ENCODE measurements at regions not wholly inside any gene's neighbourhood (a gene's known extent, or its start where the extent isn't known, plus 50 kb on each side); places are given as distances from the start of the nearest gene placed in this dataset.

DNA sequence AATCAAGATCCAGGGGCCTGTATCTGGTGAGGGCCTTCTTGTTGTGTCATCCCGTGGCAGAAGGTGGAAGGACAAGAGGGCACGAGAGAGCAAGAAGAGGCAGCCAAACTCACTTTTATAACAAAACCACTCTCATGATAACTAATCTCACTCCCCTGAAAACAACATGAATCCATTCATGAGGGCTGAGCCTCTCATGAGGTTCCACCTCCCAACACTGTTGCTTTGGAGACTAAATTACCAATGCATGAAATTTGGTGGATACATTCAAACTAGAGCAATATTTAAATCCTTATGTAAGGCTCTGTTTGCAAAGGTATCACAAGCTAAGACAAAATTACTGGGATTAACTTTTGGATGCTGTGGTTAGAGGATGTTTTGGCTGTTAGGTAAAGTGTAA is 470.1 kb upstream of the NOVA1 start:
- Histone ChIP-seq H3K27me3 (ENCODE audit: insufficient read depth, low read length, poor library complexity) (no peaks in the 10 kb centered on the region), H3K9ac (ENCODE audit: low read depth, low read length) (no peak overlapping the region), H3K4me1 (ENCODE audit: insufficient read depth, low read length) (no peaks in the 10 kb centered on the region), H3K4me3 (ENCODE audit: low read depth in 1 of 2, low read length in 2 of 2) (no peak overlapping the region), H3K27ac (ENCODE audit: low read length) (no peak overlapping the region), H3K79me2 (ENCODE audit: insufficient read depth, low read length) (no peaks in the 10 kb centered on the region), H4K20me1 (ENCODE audit: insufficient read depth, low read length) (no peaks in the 10 kb centered on the region), H3K36me3 (ENCODE audit: insufficient read depth, low read length) (no peaks in the 10 kb centered on the region), H3K4me2 (ENCODE audit: insufficient read depth, low read length) (no peak overlapping the region), H3K9me3 (ENCODE audit: insufficient read depth, low read length, severe bottlenecking) (no peaks in the 10 kb centered on the region), H2AFZ (ENCODE audit: low read depth, low read length) (no peak overlapping the region)
- no peak for DNase-seq
- no peak for ATAC-seq (ENCODE audit: insufficient read depth, low read depth)
- TF ChIP-seq, protein P1, sequence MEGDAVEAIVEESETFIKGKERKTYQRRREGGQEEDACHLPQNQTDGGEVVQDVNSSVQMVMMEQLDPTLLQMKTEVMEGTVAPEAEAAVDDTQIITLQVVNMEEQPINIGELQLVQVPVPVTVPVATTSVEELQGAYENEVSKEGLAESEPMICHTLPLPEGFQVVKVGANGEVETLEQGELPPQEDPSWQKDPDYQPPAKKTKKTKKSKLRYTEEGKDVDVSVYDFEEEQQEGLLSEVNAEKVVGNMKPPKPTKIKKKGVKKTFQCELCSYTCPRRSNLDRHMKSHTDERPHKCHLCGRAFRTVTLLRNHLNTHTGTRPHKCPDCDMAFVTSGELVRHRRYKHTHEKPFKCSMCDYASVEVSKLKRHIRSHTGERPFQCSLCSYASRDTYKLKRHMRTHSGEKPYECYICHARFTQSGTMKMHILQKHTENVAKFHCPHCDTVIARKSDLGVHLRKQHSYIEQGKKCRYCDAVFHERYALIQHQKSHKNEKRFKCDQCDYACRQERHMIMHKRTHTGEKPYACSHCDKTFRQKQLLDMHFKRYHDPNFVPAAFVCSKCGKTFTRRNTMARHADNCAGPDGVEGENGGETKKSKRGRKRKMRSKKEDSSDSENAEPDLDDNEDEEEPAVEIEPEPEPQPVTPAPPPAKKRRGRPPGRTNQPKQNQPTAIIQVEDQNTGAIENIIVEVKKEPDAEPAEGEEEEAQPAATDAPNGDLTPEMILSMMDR (IDR thresholded peaks at IDR 0.05; ENCODE audit: borderline replicate concordance, extremely low read depth, low read length, poor library complexity, severe bottlenecking): no peak
- TF ChIP-seq EZH2 (IDR thresholded peaks at IDR 0.05; ENCODE audit: borderline replicate concordance, low read depth, low read length, severe bottlenecking): no peak

DNA sequence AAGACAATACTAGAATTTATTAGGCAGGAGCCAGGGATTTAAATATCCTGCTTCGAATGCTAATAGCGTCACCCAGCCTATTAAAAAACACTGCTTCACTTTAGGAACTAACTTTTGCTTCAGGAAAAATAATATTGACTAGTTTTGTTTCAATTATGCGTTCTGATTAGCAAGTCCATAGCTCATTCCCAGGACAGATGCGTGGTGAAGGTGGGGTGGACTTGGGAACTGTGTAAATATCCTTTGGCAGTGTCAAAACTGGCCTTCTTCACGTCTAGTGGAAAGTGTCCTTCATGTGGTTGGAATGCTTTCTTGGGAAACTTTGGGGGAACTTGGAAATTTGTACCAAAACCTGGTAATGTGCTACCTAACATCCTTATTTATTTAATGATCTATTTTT is 474.8 kb upstream of the NOVA1 start:
- Histone ChIP-seq H3K9ac (ENCODE audit: low read depth, low read length) (no peak overlapping the region), H3K4me1 (ENCODE audit: insufficient read depth, low read length) (no peaks in the 10 kb centered on the region), H4K20me1 (ENCODE audit: insufficient read depth, low read length) (no peaks in the 10 kb centered on the region), H3K36me3 (ENCODE audit: insufficient read depth, low read length) (no peaks in the 10 kb centered on the region), H3K9me3 (ENCODE audit: insufficient read depth, low read length, severe bottlenecking) (no peaks in the 10 kb centered on the region), H3K27me3 (ENCODE audit: insufficient read depth, low read length, poor library complexity) (no peaks in the 10 kb centered on the region), H3K4me3 (ENCODE audit: low read depth in 1 of 2, low read length in 2 of 2) (no peak overlapping the region), H3K4me2 (ENCODE audit: insufficient read depth, low read length) (no peak overlapping the region), H3K79me2 (ENCODE audit: insufficient read depth, low read length) (no peaks in the 10 kb centered on the region), H3K27ac (ENCODE audit: low read length) (no peak overlapping the region), H2AFZ (ENCODE audit: low read depth, low read length) (no peak overlapping the region)
- ATAC-seq (ENCODE audit: insufficient read depth, low read depth): no peak
- no peak for TF ChIP-seq EZH2 (IDR thresholded peaks at IDR 0.05; ENCODE audit: borderline replicate concordance, low read depth, low read length, severe bottlenecking)
- TF ChIP-seq, protein P1 (IDR thresholded peaks at IDR 0.05; ENCODE audit: borderline replicate concordance, extremely low read depth, low read length, poor library complexity, severe bottlenecking): no peak
- DNase-seq: no peak

DNA sequence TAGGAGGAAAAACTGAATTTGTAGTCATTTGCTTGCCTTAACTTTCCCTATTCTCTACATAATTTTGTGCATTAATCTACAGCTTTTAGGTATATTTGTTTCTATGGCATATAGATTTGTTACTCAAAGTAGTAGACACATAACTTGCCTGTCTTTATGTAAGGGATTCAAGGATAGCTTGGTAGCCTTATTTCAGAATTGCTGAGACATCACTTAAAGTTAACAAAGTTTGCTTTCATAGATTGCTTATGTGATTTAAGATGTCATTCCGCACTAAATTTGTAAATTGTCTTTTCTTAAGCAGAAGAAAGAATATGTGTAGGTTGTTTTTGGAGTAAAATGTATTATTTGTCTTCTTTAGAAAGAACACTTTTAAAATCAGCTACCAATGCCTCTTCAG is 477.7 kb upstream of the NOVA1 start:
- H3K27me3 ChIP-seq (ENCODE audit: insufficient read depth, low read length, poor library complexity): no peaks in the 10 kb centered on the region
- H3K4me1 ChIP-seq (ENCODE audit: insufficient read depth, low read length): no peaks in the 10 kb centered on the region
- DNase-seq: no peak
- H3K4me2 ChIP-seq (ENCODE audit: insufficient read depth, low read length): no peak overlapping the region
- no peaks in the 10 kb centered on the region for H4K20me1 ChIP-seq (ENCODE audit: insufficient read depth, low read length)
- H3K27ac ChIP-seq (ENCODE audit: low read length): no peak overlapping the region
- H3K4me3 ChIP-seq (ENCODE audit: low read depth in 1 of 2, low read length in 2 of 2): no peak overlapping the region
- no peak for ATAC-seq (ENCODE audit: insufficient read depth, low read depth)
- no peaks in the 10 kb centered on the region for H3K79me2 ChIP-seq (ENCODE audit: insufficient read depth, low read length)
- no peak overlapping the region for H2AFZ ChIP-seq (ENCODE audit: low read depth, low read length)
- no peaks in the 10 kb centered on the region for H3K36me3 ChIP-seq (ENCODE audit: insufficient read depth, low read length)
- no peaks in the 10 kb centered on the region for H3K9me3 ChIP-seq (ENCODE audit: insufficient read depth, low read length, severe bottlenecking)
- no peak overlapping the region for H3K9ac ChIP-seq (ENCODE audit: low read depth, low read length)
- no peak for TF ChIP-seq EZH2 (IDR thresholded peaks at IDR 0.05; ENCODE audit: borderline replicate concordance, low read depth, low read length, severe bottlenecking)
- TF ChIP-seq, protein P1 (IDR thresholded peaks at IDR 0.05; ENCODE audit: borderline replicate concordance, extremely low read depth, low read length, poor library complexity, severe bottlenecking): no peak

DNA sequence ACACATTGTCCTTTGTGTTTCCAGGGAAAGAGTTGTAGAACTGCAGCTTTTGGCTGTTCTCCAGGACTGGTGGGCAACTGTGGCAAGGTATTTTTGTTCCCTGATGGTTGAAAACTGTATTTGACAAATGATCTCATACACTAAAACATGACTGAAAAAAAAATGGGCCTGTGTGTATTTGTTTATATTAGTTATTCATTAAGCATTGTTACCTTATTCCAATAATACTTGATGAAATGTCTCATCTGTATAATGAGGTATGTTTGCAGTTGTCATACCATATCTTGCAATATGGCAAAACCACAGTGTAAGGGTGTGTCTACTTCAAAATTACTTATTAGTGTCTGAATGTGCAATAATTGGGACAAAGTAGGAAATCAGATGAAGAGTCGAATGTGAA is 479.4 kb upstream of the NOVA1 start:
- Histone ChIP-seq H3K4me3 (ENCODE audit: low read depth in 1 of 2, low read length in 2 of 2) (no peak overlapping the region), H3K79me2 (ENCODE audit: insufficient read depth, low read length) (no peaks in the 10 kb centered on the region), H3K9me3 (ENCODE audit: insufficient read depth, low read length, severe bottlenecking) (no peaks in the 10 kb centered on the region), H3K4me1 (ENCODE audit: insufficient read depth, low read length) (no peaks in the 10 kb centered on the region), H2AFZ (ENCODE audit: low read depth, low read length) (no peak overlapping the region), H3K9ac (ENCODE audit: low read depth, low read length) (no peak overlapping the region), H4K20me1 (ENCODE audit: insufficient read depth, low read length) (no peaks in the 10 kb centered on the region), H3K4me2 (ENCODE audit: insufficient read depth, low read length) (no peak overlapping the region), H3K27ac (ENCODE audit: low read length) (no peak overlapping the region), H3K27me3 (ENCODE audit: insufficient read depth, low read length, poor library complexity) (no peaks in the 10 kb centered on the region), H3K36me3 (ENCODE audit: insufficient read depth, low read length) (no peaks in the 10 kb centered on the region)
- DNase-seq: no peak
- no peak for ATAC-seq (ENCODE audit: insufficient read depth, low read depth)
- TF ChIP-seq EZH2 (IDR thresholded peaks at IDR 0.05; ENCODE audit: borderline replicate concordance, low read depth, low read length, severe bottlenecking): no peak
